T-helper 17 cell (primary cell): ENCODE measurements at regions not wholly inside any gene's neighbourhood (a gene's known extent, or its start where the extent isn't known, plus 50 kb on each side); places are given as distances from the start of the nearest gene placed in this dataset.

ENCODE experiments used
- ATAC-seq: fragments of 150-1000 bp; cut with Tn5 transposase; 2 replicates; pipeline ENCODE4 v1.10.0; 2021; ENCODE audit warnings: mild to moderate bottlenecking, moderate library complexity
- DNase-seq, 3 donors: peaks; one replicate each; pipeline versions ENCODE4 v3.0.0 to v3.0.0-alpha.2; 2020 to 2021
- H3K9me3 ChIP-seq: one replicate; pipeline ENCODE4 v1.7.0; 2013; ENCODE audit warnings: low read length, mild to moderate bottlenecking; ENCODE audit not compliant: control insufficient read depth, poor library complexity, severe bottlenecking
- H3K27ac Mint-ChIP-seq: one replicate; pipeline ENCODE4 v1.8.0; 2022; ENCODE audit warnings: mild to moderate bottlenecking, moderate library complexity, mixed read lengths
- H3K27me3 Mint-ChIP-seq: one replicate; pipeline ENCODE4 v1.8.0; 2022; ENCODE audit warnings: mixed read lengths
- H3K36me3 Mint-ChIP-seq: one replicate; pipeline ENCODE4 v1.8.0; 2022; ENCODE audit warnings: low read depth, mixed read lengths
- H3K4me1 Mint-ChIP-seq: one replicate; pipeline ENCODE4 v1.8.0; 2022; ENCODE audit warnings: mild to moderate bottlenecking, mixed read lengths
- H3K4me3 Mint-ChIP-seq: one replicate; pipeline ENCODE4 v1.8.0; 2022; ENCODE audit warnings: mild to moderate bottlenecking, moderate library complexity, mixed read lengths

DNA sequence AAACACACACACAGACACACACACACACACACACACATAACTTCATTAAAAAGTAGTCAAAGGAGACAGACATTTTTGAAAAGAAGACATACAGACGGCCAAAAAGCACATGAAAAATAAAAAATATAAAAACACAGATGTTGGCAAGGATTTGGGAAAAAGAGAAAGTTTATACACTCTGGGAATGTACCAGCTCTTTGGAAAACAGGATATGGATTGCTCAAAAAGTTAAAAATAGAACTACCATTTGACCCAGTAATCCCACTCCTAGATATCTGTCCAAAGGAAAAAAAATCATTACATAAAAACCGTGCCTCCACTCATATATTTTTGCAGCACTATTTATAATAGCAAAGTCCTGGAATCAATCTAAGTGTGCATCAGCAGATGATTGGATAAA lies 128.4 kb upstream of the C21orf91 start:
- Mint-ChIP-seq H3K36me3 (peaks cover 2% of the 10 kb centered on the region), H3K4me3 (no peak overlapping the region), H3K27me3 (no peaks in the 10 kb centered on the region), H3K27ac (no peak overlapping the region), H3K4me1 (no peaks in the 10 kb centered on the region)
- ATAC-seq = no peak
- H3K9me3 ChIP-seq = no peaks in the 10 kb centered on the region
- DNase-seq = no peak

DNA sequence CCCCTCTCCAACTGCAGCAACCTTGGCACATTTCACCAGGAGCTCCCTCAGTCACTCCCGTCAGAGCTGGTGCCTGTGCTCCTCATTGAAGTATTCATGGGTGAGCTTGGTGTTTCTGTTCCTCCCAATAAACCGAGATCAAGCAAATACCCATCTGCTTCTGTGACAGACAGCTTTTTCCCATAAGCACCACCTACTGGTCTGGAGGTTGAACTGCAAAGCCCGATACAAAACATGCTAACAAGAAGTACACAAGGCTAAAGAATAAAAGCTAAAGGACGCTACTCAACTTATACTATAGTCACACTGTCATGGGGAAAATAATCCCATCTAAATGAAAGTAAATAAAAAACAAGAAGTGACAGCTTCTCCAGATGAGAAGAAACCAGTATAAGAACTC lies 111.9 kb upstream of the C21orf91 start:
- Mint-ChIP-seq H3K27me3 (no peaks in the 10 kb centered on the region), H3K36me3 (peaks cover 3% of the 10 kb centered on the region), H3K4me1 (peaks cover 2% of the 10 kb centered on the region), H3K27ac (no peak overlapping the region), H3K4me3 (no peak overlapping the region)
- ATAC-seq = no peak
- H3K9me3 ChIP-seq = no peaks in the 10 kb centered on the region
- no peak for DNase-seq

DNA sequence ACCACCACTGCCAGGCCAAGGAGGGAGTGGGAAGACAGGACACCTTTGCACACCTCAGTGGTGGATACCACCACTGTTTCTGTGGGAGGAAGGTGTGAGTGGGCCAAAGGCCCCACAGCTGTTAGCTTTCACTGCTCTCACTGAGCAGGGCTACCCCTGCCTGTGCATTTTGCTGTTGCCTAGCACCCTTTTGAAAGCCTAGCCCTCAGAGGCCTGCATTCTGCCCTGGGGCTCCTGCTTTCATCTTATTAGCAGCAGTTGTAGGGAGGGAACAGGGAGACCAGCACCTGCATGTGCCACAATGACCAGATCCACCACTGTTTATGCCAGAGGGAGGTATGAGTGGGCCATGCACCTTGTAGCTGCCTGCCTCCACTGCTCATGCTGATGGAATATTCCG lies 110.9 kb upstream of the C21orf91 start:
- Mint-ChIP-seq H3K27me3 (no peaks in the 10 kb centered on the region), H3K36me3 (peaks cover 3% of the 10 kb centered on the region), H3K4me1 (peaks cover 3% of the 10 kb centered on the region), H3K4me3 (no peak overlapping the region), H3K27ac (no peak overlapping the region)
- no peaks in the 10 kb centered on the region for H3K9me3 ChIP-seq
- ATAC-seq (no peak), DNase-seq (no peak)

DNA sequence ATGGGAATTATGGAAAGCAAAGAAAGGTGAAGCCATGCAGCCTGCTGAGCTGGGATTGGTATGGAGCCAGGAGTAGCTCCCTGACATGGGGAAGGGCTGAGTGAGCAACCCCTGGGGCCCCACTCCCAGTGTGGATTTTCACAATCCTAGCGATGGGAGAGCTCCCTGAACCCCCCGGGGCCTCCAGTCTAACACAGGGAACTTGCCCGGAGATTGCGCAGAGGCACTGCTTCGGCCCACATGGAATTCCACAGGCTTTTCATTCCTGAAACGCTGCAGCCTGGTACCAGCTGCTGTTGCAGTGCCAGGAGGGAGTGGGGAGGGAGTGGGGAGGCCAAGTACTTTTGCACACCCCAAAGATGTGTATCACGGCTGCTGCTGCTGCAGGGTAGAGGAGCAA lies 110.4 kb upstream of the C21orf91 start:
- ATAC-seq (no peak), DNase-seq (no peak)
- peaks cover 7% of the 10 kb centered on the region for H3K4me1 Mint-ChIP-seq

DNA sequence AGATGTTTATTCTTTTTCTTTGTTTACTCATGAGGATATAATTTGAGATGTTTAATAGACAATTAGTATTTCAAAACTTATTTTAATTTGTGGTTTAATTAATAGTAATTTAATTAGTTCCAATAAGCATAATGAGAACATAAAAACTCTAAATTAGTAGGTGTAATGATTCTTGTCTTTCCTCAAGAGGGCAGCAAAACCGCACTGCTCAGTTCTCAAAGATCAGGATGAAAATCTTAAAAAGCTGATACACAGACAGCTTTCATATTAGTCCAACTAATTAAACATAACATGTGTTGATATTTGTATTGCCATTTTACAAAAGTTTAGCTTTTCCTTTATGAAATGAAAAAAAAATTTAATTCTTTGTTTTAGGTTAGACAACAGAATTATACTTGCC lies 106.7 kb upstream of the C21orf91 start:
- Mint-ChIP-seq H3K4me3 (no peak overlapping the region), H3K4me1 (peaks cover 10% of the 10 kb centered on the region), H3K36me3 (peaks cover 3% of the 10 kb centered on the region), H3K27ac (no peak overlapping the region), H3K27me3 (peaks cover 6% of the 10 kb centered on the region)
- no peak for DNase-seq
- ATAC-seq = no peak
- H3K9me3 ChIP-seq = no peaks in the 10 kb centered on the region

More for the DNA sequence above, 110.4 kb upstream of the C21orf91 start:
- Mint-ChIP-seq H3K36me3 (peaks cover 3% of the 10 kb centered on the region), H3K27ac (no peak overlapping the region), H3K27me3 (no peaks in the 10 kb centered on the region), H3K4me3 (no peak overlapping the region)
- no peaks in the 10 kb centered on the region for H3K9me3 ChIP-seq

DNA sequence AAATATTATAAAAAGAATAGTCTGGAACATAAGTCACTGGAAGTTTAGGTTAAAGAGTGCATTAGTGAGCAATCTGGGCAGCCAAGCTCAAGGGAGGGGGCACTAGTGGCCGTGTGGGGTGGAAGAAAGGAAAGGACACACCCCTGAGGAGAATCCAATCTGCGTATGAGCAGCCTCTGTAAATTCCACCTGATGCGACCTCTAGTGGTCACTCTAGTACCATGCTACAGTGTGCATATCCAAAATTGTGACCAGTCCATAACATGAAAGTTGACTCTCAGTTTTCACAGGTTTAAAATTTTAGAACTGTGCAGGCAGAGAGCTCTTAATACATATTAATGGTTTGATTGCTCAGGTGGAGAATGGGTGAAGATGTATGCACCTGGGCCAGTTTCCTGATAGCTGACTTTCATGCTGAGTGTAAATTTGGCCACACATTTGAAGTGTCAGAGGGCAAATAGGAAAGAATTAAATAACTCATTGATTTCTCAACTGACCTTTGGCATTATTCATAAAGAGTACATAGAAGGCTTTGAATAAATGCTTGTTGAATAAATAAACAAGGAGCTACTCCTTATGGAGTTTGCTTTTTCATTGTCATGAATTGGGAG lies 105.9 kb upstream of the C21orf91 start:
- DNase-seq (peak in 2 of 3 donors; percentile 17 to 24), ATAC-seq (peak; percentile 96)
- Mint-ChIP-seq H3K27me3 (peaks cover 6% of the 10 kb centered on the region), H3K4me1 (peaks cover 10% of the 10 kb centered on the region), H3K36me3 (peaks cover 3% of the 10 kb centered on the region), H3K27ac (no peak overlapping the region), H3K4me3 (no peak overlapping the region)
- H3K9me3 ChIP-seq = no peaks in the 10 kb centered on the region

DNA sequence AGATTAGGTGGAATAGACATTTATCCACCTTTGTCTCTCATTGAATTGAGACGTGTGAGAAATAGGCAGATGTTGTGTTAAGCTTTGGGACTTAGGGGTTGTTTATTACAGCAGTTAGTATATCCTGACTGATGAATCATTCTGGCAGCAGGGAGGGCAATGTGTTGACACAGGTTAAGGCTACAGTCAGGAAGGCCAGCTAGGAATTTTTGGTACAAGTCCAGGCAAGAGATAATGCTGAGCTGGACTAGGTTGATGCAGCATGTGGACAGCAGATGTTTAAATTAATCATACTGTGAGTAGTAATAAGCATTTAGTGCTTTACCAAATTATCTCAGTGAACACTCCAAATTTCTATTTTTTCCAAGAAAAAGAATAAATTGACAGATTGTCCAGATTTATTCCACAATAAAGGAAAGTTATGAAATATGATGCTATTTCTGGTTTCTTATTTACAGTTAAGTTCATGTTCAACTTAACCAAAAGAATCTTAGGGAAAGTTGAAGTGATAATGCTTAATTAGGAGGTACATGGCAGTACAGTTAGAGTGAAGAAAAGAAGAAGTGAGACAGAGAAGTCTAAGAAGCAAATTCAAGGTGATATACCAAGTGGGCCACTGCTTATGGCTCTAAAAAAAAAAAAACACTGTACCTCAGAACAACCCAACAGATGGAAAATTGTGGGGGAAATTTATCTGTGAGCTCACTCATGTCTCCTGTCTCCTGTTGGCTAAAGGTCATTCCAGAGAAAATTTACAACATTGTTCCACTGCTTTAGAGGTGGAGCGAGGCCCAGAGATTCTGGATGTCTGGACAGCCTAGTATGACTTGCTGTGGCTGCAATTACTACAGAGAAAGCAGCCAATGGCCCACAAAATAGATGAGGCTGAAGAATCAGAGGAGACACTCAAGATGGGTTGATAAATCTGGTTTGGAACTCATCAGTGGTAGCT lies 102.7 kb upstream of the C21orf91 start:
- Mint-ChIP-seq H3K4me3 (no peak overlapping the region), H3K27ac (no peak overlapping the region), H3K27me3 (peaks cover 6% of the 10 kb centered on the region), H3K36me3 (peaks cover 4% of the 10 kb centered on the region), H3K4me1 (peaks cover 7% of the 10 kb centered on the region)
- ATAC-seq (no peak), DNase-seq (no peak)
- no peaks in the 10 kb centered on the region for H3K9me3 ChIP-seq

DNA sequence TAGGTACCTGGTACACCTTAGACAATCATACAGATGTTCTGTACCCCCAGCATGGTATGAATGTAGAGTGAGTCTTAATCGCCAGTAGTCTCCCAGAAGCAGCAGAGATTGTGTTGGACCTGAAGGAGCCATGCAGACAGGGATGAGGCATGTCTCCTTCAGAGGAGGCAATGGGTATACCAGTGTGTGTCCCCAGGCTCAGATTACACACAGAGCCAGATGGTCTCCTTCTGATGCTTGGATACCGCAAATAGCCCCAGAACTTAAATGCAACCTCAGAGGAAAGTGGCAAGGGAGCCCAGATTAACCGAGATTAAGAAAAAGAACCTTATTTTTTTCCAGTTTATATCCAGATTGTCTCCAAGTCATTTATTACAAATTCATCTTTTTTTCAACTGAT lies 96.8 kb upstream of the C21orf91 start:
- H3K4me1 Mint-ChIP-seq = no peaks in the 10 kb centered on the region
- H3K9me3 ChIP-seq = no peaks in the 10 kb centered on the region
- H3K36me3 Mint-ChIP-seq = peaks cover 4% of the 10 kb centered on the region
- H3K4me3 Mint-ChIP-seq = no peak overlapping the region
- no peak for DNase-seq
- peaks cover 10% of the 10 kb centered on the region for H3K27me3 Mint-ChIP-seq
- H3K27ac Mint-ChIP-seq = no peak overlapping the region
- no peak for ATAC-seq

DNA sequence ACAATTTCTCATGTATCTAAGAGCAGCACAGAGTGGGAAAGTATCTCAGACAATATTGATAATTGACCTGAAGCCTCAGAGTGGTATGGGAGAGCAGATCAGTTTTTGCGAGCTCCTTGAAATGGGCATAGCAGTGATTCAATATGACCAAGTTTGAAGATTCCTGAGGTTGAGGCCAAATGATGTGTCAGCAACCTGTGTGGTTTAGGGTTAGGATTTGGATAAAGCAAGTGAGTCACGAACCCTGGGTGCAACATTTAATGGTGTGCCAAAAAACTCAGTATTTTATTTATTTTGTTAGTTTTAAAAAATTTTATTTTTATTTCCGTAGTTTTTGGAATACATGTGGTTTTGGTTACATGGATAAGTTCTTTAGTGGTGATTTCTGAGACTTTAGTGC lies 92.5 kb upstream of the C21orf91 start:
- Mint-ChIP-seq H3K4me3 (no peak overlapping the region), H3K4me1 (no peaks in the 10 kb centered on the region), H3K27ac (no peak overlapping the region), H3K27me3 (peaks cover 10% of the 10 kb centered on the region), H3K36me3 (no peaks in the 10 kb centered on the region)
- no peaks in the 10 kb centered on the region for H3K9me3 ChIP-seq
- no peak for ATAC-seq
- DNase-seq = no peak

DNA sequence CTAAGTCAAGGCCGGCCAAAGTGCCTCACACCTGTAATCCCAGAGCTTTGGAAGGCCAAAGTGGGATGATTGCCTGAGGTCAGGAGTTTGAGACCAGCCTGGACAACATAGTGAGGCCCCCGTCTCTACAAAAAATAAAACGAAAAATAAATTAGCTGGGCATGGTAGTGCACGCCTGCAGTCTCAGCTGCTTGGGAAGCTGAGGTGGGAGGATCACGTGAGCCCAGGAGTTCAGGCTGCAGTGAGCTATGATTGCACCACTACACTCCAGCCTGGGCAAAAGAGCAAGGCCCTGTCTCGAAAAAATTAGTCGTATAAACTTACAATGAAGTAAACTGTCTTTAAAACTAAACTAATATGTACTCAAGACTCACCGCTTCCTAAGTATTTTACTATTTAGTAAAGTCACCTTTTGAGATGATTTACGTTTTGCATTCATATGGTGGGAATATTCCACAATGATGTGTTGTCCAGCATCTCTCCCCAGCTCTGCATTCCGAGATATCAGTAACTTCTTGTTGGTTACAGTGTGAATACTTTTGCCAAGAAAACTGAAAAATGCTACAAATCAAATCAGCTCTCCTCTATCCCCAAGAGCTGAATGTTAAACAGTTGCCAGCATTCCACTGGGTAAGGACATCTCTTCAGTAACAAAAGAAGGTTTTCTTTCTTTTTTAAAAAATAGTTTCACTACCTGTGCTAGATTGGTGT lies 84.9 kb upstream of the C21orf91 start:
- no peak overlapping the region for H3K27ac Mint-ChIP-seq
- no peaks in the 10 kb centered on the region for H3K9me3 ChIP-seq
- H3K4me1 Mint-ChIP-seq = peaks cover 14% of the 10 kb centered on the region
- H3K4me3 Mint-ChIP-seq = no peak overlapping the region
- peaks cover 6% of the 10 kb centered on the region for H3K27me3 Mint-ChIP-seq
- no peak for DNase-seq
- ATAC-seq = no peak
- H3K36me3 Mint-ChIP-seq = no peaks in the 10 kb centered on the region

DNA sequence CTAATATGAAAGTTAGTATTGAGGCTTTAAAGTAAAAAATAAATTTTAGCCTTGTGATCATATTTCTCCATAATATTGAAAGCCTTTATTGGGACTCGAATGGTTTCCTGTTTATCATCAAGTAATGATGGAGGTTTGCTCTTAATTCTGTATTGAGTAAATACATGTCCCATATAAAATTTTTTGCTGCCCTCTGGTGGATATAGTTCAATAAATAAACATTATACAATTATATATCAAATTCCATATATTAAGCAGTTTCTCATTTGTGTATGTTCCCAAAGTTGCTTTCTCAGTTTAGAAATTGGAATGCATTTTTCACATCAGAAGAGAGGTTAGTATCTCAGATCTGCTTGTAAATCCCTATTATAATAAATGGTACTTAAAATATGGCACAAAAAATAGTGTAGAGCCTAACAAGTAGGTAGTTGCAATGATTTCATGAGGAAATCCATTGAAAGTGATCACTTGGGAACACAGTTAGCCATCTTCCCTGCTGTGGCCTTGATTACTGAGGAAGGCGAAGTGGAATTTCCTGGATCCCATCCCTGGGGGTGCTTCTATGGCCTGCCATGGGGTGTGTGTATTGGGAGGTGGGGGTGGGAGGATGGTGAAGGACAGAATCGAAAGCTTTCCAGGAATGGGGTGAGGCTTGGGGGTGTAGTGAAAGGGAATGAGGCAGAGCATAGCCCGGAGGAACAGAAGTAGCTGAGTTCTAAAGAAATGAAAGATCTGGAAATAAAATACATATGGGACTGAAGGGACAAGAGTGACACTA lies 84.1 kb upstream of the C21orf91 start:
- no peaks in the 10 kb centered on the region for H3K9me3 ChIP-seq
- Mint-ChIP-seq H3K4me1 (peaks cover 14% of the 10 kb centered on the region), H3K36me3 (no peaks in the 10 kb centered on the region), H3K27ac (peak overlapping the region; percentile 29), H3K4me3 (peak overlapping the region; percentile 31), H3K27me3 (peaks cover 6% of the 10 kb centered on the region)
- ATAC-seq = peak; percentile 75
- no peak for DNase-seq

DNA sequence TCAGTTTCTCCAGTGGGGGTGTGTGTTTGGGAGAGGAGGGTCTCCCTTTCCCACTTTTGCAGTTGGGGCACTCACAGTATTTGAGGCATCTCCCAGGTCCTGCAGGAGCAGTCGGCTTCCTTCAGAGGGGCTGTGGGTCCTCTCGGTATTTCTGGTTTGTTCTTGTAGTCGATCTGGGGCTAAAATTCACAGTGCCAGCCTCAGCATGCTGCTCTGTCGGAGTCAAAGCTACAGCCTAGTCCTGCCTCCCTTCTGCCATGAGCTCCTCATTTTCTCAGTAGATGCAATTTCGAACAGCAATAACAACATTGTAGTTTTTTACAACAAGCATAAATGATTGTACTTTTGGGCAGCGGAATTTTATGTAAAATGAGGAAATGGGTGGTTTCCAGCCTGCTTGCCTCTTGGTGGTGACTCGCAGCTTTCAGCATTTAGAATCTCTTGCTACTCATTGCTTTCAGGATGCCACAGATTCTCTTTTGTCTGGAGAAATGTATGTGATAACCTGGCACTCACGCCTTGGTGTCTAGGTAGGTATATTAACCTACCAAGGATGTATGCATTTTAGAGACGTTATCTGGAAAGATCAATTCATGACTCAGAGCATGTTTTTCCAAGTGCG lies 82.4 kb upstream of the C21orf91 start:
- no peaks in the 10 kb centered on the region for H3K9me3 ChIP-seq
- Mint-ChIP-seq H3K27ac (peak overlapping the region; percentile 87), H3K4me3 (peak overlapping the region; percentile 37), H3K36me3 (peaks cover 6% of the 10 kb centered on the region), H3K27me3 (peaks cover 6% of the 10 kb centered on the region), H3K4me1 (peaks cover 17% of the 10 kb centered on the region)
- DNase-seq = no peak
- ATAC-seq = peak; percentile 19
